ENCODE measurements at regions not wholly inside any gene's neighbourhood (a gene's known extent, or its start where the extent isn't known, plus 50 kb on each side); places are given as distances from the start of the nearest gene placed in this dataset.

DNA sequence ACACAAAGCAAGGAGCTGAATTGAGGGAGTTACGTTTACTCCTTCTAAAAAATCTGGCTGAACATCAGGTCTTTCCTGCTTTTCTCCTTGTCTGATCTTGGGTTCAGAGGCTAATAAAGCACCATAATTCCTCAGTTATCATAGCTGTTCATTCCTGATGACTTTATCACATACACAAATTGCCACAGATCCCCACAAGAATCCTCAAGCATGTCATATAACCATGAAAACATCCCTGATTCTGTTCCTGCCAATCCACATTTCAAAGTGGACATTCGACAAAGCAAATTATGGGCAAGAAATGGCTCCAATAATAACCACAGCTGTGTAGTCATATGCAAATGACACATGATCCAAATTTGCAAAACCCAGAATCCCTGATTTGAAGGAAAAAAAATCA lies 321.3 kb downstream of the MEX3B start:
- TF ChIP-seq, protein P1, sequence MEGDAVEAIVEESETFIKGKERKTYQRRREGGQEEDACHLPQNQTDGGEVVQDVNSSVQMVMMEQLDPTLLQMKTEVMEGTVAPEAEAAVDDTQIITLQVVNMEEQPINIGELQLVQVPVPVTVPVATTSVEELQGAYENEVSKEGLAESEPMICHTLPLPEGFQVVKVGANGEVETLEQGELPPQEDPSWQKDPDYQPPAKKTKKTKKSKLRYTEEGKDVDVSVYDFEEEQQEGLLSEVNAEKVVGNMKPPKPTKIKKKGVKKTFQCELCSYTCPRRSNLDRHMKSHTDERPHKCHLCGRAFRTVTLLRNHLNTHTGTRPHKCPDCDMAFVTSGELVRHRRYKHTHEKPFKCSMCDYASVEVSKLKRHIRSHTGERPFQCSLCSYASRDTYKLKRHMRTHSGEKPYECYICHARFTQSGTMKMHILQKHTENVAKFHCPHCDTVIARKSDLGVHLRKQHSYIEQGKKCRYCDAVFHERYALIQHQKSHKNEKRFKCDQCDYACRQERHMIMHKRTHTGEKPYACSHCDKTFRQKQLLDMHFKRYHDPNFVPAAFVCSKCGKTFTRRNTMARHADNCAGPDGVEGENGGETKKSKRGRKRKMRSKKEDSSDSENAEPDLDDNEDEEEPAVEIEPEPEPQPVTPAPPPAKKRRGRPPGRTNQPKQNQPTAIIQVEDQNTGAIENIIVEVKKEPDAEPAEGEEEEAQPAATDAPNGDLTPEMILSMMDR (IDR thresholded peaks at IDR 0.05), result no peak
- TF ChIP-seq POLR2A (IDR thresholded peaks at IDR 0.05), result no peak

All from esophagus squamous epithelium (tissue), 4 donors.